HG03095 (cell line): ENCODE measurements at regions not wholly inside any gene's neighbourhood (a gene's known extent, or its start where the extent isn't known, plus 50 kb on each side); places are given as distances from the start of the nearest gene placed in this dataset.

Experiments
- ATAC-seq: cut with Tn5 transposase; IDR thresholded peaks from one replicate; pipeline ENCODE4 v1.9.1; 2021; ENCODE audit warnings: moderate library complexity; ENCODE audit not compliant: unreplicated experiment

DNA sequence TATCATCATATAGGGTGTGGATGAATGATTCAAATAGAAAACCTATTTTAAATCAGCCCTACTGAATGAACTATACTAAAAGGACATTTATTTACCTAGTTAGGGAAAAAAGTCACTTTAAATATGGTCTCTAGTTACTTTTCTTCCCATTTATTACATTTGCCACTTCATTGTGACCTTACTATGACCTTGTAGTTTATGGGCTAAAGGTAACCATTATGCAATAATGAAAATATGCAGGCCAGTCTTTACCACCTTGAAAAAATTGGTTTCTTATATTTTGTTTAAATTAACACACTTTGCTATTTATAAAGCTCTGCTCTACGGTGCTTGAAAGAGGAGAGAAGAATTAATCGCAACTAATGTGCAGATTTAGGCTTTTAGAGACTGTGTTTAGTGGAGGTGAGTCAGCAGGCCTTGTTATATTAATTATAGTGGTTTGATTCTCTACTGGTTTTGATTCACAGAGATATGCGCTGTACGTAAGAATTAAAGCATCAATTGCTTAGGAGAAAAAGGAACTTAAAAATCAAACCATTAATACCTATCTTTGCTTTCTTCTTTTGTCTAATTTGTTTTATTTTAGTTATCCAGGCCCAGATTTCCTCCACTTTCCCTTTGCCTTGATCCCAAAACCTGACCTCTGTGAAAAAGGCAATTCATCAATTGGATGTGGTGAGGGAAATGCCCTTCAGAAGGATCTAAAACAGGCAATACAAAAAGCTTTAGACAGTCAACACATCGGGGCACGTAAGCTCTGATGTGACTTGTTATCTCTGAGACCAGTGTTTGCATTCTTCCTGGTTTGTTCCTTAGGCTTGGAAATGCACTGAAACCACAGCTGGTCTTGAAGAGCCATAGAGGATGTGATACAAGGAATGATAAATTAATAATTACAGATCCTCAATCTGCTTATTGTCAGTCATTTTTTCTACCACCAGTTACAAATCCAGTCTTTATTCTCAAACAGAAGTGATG lies 141.2 kb upstream of the HDAC9 start:
- ATAC-seq: no peak

DNA sequence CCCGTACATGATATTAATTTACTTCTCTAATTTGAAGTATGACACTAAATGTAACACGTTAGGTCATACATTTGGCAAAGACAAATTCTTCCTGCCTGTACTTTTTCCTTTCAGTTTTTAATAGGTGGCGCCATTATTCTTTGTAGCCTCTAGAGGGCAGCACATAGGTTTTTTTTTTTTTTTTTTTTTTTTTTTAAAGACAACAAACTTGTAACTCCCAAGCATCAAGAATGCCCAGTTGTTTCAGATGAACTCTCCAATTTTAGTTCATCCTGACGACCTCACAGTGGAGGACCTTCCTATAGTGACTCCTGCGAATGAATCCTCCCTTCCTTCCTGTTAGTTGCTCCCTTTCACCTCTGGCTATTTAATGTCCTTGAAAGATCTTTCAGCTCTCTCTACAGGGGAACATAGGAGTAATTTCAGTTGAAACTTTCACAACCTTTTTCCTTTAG lies 139.3 kb upstream of the HDAC9 start:
- peak; percentile 46 for ATAC-seq

DNA sequence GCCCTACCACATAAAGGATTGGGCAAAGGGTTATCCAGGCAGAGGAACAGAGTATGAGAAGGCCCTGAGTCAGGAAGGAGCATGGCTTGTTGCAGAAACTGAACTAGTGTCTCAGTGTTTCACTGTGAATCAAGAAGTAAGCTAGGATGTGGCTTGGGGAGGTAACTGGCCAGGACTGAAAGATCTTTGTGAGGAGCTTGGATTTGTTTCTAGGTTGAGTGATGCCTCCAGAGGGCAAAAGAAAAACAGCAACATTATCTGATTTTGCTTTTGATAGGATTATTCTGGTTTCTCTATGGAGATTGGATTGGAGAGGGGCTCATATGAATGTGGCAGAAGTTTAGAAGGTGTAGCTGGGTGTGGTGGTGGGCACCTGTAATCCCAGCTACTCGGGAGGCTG lies 137.9 kb upstream of the HDAC9 start:
- ATAC-seq: no peak

DNA sequence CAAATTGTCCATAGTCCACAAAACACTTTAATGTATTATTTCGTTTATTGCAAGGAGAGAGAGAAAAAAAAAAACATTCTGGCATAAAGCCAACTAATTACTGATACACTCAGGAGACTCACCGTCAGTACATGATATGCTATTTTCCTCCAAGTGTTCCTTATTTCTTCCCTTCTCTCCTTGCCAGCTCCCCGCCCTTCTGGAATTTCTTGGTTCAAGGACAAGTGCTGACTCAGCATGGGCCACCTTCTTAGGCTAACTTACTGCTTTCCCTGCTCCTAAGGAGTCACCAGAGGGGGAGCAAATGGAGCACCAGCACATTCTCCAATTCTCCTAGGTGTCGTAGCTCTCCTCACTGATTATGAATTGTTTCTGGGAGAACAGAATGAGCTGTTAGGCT lies 133.8 kb upstream of the HDAC9 start:
- ATAC-seq: no peak

DNA sequence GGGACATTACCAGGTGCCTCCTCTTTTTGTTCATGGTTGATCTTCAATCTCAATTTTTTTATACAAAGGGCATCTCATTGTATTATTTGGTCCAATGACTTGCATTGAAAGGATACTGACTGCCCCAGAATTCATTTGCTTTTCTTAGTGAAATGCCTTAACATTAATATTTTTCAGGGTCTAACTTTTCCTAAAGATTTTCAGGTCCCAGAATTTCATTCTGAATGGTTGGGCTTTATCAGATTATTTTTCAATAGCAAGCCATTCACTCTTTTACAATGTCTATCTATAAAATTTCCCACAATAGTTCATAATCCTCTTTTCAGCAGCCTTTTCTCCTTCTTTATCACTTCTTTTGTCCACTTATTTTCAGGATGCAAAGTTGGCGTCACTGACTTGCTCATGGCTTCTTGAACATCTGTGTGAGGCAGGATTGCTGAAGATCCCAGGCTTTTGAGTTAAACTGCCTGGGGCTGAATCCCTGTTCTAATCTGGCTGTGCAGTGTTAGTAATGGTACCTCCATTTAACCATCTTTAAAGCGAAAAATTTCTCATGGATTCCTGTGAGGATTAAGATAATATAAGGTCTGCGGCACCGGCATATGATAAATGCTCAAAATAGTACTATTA lies 131.7 kb upstream of the HDAC9 start:
- ATAC-seq: no peak

DNA sequence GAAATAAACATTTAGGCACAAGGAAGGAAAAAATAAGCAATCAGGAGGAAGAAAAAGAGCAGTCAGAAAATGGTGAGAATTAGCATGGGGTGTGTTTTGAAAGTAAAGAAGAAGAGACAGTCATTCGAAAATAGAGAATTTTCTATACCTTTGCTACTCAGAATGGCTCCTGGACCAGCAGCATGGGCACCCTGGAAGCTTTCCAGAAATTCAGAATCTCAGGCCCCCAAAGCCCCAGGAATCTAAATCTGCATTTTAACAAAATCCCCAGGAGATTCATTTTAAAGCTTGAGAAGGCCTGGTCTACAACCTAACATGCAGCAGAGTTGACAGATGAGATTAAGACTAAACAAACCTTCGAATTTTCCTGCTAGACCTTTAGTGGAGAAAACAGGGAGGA lies 131.2 kb upstream of the HDAC9 start:
- no peak for ATAC-seq

DNA sequence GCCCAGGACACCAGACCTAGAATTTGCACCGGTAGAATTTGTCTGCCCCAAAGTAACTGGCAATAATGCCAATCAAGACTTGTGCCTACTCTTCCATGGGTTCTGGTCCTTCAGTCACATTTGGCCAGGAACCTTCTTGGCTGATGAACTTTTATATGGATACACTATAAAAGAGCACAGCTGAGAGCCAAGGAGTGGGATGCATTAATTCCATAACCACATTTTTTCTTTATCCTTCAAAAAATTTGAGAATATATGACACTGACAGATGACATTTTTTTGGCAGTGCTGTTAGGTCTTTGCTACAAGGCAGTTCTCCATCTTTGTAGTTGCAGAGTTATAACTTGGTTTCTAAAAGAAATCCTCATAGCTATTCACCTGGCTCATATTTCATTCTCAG lies 129.2 kb upstream of the HDAC9 start:
- ATAC-seq: no peak

DNA sequence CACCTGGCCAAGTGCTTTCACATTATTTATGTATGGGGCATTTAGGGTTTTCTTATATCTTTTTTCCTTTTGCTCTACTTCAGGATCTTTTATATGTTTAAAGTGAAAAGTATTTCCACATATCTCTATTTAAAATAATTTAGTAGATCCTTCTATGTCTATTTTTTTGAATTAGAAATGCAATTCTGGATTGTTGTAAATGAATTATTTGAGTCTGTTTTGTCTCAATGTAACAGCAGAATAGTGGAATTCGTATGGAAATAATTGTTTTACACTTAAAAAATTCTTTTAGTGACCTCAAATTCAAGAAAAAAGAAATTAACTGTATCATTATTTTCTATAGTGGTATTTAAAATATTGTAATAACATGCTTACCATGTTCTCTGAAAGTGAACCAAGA lies 126.5 kb upstream of the HDAC9 start:
- ATAC-seq: no peak

DNA sequence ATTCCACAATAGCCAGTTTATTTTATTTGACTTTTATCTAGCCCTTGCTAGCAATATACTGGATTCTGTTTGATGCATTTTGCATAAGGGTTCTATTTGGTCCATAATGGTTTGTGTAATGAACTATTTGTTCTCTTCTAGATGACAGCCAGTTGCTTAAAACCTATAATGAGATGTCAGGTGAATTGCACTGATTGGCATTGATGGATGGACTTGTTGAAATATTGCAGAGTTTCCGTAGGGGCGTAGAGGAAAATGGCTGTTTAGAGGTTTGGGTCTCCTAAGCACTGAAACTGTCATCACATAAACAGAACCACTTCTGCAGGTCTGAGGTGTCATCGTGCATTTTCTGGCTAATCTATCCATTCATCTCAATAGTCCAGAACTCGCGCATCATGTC lies 124.9 kb upstream of the HDAC9 start:
- ATAC-seq: no peak

DNA sequence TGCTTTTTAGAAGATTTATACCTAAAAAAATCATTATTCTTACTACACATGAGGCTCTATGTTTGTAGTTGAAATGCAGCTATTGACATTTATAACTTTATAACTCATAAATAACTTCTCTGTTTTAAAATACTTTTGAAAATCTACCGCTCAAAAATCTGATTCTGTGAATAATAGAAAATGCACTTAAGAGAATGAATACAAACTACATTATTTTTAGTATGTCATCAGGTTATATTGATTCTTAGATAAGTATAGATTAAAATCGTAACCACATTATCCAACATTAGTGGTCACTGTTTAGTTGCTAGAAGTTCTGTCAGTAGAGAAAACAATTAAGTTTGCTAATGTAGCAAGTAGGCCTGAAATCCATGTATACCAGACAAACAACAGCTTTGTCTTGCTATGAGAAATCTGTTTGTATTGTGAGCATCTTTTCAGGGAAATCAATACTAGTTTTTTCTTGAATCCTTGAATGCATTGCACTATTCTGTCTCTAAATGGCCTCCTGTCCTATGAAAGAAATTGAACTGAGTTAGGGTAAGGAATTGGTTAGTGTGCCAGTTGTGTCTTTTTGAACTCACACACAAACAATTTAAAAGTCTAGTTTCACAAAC lies 116.5 kb upstream of the HDAC9 start:
- ATAC-seq: no peak

DNA sequence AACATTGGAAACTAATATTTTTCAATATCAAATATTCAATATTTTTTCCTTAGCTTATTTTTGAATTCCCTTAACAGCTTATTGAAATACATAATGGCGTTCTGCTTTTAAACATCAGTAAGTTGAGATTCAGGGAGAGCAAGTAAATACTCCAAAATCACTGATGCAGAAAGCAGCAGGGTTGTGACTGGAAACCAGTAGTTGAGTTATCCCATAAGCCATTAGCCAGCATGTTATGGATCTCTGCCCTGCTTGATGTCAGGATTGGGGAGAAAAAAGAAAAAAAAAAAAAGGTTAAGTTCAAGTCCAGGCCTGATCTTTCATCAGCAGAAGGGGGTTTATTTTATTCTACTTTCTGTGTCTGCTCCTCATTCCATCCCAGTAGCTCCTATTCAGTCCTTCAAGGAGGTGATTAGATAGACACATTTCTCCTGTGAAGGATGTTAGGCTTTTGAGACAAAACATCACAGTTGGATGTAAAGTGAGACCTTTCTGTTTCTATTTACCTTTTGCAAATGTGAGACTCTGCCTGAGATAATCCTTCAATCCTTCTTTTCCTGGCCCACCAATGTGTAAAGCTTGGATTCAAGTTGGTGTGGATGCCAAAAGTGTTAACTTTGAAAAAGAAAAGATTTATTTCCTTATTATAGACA lies 110.9 kb upstream of the HDAC9 start:
- no peak for ATAC-seq

DNA sequence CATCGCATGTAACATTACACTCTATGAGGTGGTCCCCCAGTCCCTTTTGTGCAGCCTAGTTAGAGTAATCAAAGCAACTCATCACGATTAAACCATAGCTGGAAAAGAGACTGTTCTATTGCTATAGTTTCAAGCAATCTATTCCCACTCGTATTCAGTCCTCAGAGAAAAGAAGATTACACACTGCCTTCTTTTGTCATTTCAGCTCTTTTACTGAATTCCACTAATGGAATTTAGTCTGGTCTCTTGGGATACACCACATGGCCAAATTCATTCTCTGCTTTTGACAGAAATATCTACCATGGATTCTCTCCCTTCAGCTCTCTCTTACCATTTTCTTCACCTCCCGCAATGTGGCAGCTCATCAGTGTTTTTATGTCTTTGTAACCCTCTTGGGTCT lies 108.9 kb upstream of the HDAC9 start:
- no peak for ATAC-seq

DNA sequence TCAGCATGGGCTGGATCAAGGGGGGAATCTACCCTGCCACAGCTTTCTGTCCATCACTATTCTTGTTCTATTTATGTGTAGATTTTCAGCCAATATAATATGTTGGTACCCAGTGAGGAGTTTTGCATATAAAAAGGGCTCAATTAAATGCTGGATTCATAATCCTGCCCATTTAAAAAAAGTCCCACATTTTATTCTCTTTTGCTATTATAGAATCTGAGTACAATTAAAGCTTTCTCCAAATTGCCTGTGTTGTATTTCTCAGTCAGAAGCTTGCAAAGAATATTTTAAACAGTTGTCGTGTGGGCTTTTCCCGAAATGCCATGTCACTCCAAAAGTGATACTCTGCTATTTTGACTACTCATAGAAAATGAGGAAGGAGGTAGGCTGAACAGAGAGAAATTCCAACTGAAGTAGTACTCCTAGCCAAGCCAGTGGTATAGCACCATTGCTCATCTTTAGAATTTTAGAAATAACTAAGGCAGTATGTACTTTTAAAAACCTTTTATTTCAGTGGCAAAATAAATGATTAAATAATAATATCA lies 108.3 kb upstream of the HDAC9 start:
- ATAC-seq: no peak

DNA sequence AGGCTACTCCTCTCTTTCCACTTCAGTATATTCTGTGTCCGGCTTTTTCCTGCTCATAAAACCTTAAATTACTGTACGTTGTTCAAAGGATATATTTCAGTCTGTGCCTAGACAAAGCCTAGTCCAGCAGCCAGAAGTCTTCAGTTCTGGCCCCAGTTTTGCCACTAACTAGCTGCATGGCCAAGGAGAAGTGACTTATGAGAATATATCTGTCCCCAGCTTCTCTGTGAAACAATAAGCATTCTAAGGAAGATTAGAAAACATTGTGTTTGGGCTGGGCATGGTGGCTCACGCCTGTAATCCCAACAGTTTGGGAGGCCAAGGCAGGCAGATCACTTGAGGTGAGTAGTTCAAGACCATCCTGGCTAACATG lies 105.0 kb upstream of the HDAC9 start:
- peak; percentile 41 for ATAC-seq

DNA sequence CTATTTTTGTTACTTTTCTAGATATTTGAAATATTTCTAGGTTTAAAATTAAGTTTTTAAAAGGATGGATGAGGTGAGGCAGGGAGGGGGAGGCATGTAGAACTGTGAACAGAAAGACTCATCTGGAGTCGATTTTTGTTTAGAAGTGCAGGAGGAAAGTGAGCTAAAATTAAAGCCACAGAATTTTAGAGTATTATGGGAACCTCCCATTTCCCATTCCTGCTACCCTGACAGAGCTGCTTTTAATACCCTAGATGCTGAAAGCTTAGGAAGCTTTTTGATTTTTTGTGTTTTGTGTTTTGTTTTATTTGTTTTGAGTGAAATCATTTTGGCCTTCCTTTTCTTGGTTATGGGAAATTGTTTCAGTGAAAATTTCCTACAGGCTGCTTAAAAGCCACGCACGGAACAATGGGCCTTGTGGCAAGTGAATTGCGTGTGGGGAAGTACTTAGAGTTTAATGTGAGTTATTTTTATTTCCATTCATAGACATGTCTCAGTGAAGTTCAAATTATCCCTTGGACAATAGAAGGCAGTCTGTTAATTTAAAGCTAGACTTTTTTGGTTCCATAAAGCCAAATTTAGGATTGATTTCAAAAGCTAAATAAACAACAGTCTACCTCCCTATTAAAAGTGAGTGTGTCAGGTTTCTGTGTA lies 102.0 kb upstream of the HDAC9 start:
- ATAC-seq: no peak

DNA sequence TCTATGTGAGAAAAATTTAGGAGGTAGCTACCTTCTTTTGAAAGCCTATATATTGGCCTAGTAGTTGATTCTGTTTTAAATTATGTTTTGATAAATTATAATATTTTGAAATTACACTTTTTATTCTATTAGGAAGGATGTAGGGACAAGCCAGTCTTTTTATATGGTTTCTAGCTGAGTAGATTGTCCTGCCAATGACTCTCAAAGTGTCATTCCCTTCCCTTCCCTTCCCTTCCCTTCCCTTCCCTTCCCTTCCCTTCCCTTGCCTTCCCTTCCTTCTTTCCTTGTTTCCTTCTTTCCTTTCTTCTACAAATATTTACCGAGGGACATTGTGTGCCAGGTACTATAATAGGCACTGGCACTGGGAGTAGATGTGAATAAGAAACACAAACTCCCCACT lies 99.7 kb upstream of the HDAC9 start:
- no peak for ATAC-seq

DNA sequence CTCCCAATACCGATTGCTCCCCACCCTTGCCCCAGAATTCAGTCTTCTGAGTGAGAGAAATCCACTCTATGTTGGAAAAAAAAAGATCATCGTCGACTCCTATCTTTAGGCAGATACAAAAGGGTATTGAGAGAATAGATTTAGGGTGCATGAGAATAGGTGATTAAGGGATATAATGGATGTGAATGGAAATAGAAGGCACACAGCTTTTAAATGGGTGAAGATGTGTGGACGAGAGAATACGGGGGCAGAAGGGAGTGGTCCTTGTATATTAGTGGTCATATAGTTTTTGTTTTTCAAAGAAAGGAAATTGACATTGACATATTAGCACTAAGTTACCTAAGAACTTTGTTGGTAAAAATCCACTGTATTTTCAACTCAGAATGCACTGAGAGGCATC lies 98.6 kb upstream of the HDAC9 start:
- ATAC-seq: no peak

DNA sequence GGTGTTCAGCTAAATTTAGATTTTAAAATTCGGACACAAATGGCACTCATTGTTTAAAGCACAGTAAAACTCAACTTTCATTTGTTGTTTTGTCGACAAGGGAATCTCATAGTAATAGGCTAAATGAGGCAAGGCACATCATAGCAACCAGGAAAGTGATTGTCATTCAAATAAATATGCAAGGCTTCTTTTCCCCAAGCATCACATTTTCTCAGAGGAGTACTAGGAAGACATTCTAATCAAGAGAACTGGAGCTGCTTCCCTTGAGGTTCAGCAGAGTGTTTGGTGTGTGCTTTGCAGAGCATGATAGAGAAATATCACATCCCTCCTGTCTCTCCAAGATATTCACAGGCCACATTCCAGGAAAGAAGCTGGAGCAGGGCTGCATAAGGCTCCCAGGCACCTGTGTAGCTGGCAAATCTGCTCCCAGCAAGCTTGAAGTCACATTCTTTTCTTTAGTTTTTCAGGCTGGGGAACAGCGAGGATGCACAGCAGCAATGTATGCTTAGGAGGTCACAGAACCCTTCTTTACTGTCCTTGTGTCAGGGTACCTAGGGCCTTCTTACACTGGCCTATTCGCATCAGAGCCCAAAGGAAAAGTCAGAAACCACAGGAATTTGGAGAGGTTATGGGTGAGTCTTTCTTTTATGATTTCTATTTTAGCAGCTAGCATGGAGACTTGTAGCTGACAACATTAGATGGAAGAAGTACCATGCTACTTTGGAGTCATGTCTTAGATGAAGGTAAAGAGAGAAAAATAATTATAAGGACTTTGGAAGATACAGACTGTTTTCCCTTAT lies 95.9 kb upstream of the HDAC9 start:
- ATAC-seq: no peak

DNA sequence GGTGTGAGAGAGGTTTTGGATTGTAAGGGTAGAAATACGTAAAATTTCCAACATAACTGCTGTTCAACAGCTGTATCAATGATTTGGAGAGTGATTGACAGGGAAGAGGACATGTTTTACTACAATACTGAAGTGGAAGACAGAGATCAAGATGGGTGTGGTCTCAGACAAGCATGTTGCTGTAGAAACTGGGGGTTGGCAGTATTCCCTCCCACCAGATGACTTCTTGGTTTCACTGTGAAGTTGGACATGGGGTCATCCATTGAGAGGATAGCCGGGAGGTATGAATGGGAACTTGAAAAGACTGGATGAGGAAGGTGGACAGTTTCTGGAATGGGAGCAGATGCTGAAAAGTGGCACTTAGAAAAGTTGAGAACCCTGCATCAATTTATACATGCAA lies 95.3 kb upstream of the HDAC9 start:
- ATAC-seq: no peak

DNA sequence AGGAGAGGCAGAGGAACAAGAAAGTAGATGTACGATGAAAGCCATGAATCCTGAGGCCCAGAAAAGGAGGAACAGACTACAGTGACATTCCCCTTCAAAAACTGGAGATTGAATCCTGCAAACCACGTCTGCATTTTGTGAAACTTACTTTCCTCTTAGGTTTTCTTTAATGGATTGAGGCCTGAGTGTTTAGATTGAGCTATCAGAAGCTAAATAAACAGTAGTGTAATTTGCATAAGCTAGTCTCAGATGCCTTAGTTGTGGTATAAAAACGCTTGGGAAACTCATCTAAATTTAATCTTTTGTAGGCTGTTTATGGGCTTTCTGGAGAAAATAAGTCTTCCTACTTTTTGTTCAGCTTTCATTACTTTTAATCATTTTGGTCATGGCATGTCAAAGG lies 94.8 kb upstream of the HDAC9 start:
- ATAC-seq: no peak
